Fibroblast of mammary gland (primary cell): ENCODE measurements at regions not wholly inside any gene's neighbourhood (a gene's known extent, or its start where the extent isn't known, plus 50 kb on each side); places are given as distances from the start of the nearest gene placed in this dataset.

Experiments
- DNase-seq: peaks from one replicate; pipeline ENCODE4 v3.0.0-alpha.2; 2010; ENCODE audit warnings: low read depth
- H3K4me3 ChIP-seq: 2 replicates; pipeline ENCODE4 v1.5.1; 2011; ENCODE audit warnings: low read depth, mild to moderate bottlenecking, low read length, moderate library complexity; ENCODE audit not compliant: control insufficient read depth
- TF ChIP-seq, protein P1 (sequence below): conservative IDR thresholded peaks from 2 replicates; pipeline ENCODE4 v1.5.1; 2011; ENCODE audit warnings: low read depth, low read length, inconsistent platforms; ENCODE audit not compliant: control insufficient read depth, insufficient read depth

GRCh38 chr4:161256716-161257115 lies 907.1 kb downstream of the FSTL5 start:
- H3K4me3 ChIP-seq: no peak overlapping the region
- DNase-seq: no peak
- TF ChIP-seq, protein P1, sequence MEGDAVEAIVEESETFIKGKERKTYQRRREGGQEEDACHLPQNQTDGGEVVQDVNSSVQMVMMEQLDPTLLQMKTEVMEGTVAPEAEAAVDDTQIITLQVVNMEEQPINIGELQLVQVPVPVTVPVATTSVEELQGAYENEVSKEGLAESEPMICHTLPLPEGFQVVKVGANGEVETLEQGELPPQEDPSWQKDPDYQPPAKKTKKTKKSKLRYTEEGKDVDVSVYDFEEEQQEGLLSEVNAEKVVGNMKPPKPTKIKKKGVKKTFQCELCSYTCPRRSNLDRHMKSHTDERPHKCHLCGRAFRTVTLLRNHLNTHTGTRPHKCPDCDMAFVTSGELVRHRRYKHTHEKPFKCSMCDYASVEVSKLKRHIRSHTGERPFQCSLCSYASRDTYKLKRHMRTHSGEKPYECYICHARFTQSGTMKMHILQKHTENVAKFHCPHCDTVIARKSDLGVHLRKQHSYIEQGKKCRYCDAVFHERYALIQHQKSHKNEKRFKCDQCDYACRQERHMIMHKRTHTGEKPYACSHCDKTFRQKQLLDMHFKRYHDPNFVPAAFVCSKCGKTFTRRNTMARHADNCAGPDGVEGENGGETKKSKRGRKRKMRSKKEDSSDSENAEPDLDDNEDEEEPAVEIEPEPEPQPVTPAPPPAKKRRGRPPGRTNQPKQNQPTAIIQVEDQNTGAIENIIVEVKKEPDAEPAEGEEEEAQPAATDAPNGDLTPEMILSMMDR: no peak

DNA sequence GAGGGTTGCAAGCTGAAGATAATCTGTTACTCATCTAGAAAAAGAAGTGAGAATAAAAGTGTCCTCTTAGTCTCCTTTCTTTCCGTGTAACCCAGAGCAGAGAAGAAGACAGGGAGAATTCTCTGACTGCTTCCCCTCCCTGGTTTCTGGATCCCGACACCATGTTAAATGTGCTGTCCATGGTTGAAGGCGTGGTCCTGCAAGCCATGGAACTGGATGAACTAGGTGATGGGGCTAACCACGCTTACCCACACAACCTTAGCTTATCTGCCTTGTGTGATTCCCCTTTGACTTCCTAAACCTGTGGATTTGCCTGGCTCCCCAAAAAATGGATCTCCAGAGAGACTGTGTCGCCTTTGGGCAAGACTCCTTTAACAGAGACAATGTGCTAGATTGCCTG lies 907.6 kb downstream of the FSTL5 start:
- DNase-seq: peak; percentile 4
- TF ChIP-seq, protein P1: no peak
- H3K4me3 ChIP-seq: no peak overlapping the region

- DNase-seq: no peak
- no peak overlapping the region for H3K4me3 ChIP-seq
- TF ChIP-seq, protein P1: no peak
Measured at GRCh38 chr4:161254375-161254774, 909.4 kb downstream of the FSTL5 start.

- no peak overlapping the region for H3K4me3 ChIP-seq
- DNase-seq: peak; percentile 1
- TF ChIP-seq, protein P1: peak; percentile 43
Measured at GRCh38 chr4:161252520-161253141, 911.2 kb downstream of the FSTL5 start.

DNA sequence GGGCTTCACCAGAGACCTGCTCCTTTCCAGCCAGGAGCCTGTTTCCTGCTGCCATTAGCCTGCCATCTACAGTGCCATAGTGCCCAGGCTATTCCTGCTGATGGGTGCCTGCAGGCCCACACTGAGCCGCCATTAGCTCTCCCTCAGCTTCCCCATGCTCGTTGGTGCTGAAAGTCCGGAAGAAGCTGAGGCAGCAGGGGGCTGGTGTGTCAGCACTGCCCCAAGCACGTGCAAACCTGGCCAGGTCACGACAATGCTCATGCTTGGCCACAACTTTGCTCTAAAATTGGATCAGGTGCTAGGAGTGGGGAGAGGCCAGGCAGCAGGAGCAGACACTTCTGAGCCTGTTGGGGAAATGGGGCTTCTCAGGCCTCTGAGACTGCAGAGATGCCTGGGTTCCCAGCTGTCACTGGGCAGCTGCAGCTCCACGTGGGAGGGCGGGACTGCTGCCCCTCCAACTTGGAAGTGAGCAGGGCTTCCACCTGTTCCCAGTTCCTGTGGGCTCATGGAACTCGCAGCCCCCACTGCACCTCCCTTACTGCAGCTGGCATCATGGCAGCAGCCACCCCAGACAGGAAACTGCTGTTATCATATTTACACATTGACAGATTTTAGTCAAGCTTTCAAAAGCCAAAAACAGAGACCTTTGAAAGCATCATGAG lies 913.9 kb downstream of the FSTL5 start:
- TF ChIP-seq, protein P1: no peak
- H3K4me3 ChIP-seq: no peak overlapping the region
- no peak for DNase-seq

- H3K4me3 ChIP-seq: no peak overlapping the region
- no peak for DNase-seq
- TF ChIP-seq, protein P1: no peak
Measured at GRCh38 chr4:161248880-161249279, 914.9 kb downstream of the FSTL5 start.

- no peak overlapping the region for H3K4me3 ChIP-seq
- no peak for DNase-seq
- TF ChIP-seq, protein P1: no peak
Measured at GRCh38 chr4:161247831-161248230, 916.0 kb downstream of the FSTL5 start.
